Gastrocnemius medialis (tissue), 4 donors: ENCODE measurements at regions not wholly inside any gene's neighbourhood (a gene's known extent, or its start where the extent isn't known, plus 50 kb on each side); places are given as distances from the start of the nearest gene placed in this dataset.

Experiments
- POLR2A ChIP-seq, 2 donors: fragments of 450-650 bp; IDR thresholded peaks; one replicate each; pipeline ENCODE4 v1.6.1; 2017; ENCODE audit warnings: antibody characterized with exemption in 2 of 2, mild to moderate bottlenecking in 2 of 2, moderate library complexity in 2 of 2
- TF ChIP-seq, protein P1 (sequence below), 5 experiments: fragments of 450-650 bp in 3 of 5; fragments of 200-600 bp in 2 of 5; sonication (generic) in 2 of 5; IDR thresholded peaks in 4 of 5; conservative IDR thresholded peaks in 1 of 5; 1 replicate in 4 of 5; 2 replicates in 1 of 5; pipeline ENCODE4 v1.5.1; 2016 to 2019; ENCODE audit warnings: antibody characterized with exemption in 5 of 5, mild to moderate bottlenecking in 3 of 5, moderate library complexity in 3 of 5

- no peak for TF ChIP-seq POLR2A (IDR thresholded peaks at IDR 0.05)
- TF ChIP-seq, protein P1, sequence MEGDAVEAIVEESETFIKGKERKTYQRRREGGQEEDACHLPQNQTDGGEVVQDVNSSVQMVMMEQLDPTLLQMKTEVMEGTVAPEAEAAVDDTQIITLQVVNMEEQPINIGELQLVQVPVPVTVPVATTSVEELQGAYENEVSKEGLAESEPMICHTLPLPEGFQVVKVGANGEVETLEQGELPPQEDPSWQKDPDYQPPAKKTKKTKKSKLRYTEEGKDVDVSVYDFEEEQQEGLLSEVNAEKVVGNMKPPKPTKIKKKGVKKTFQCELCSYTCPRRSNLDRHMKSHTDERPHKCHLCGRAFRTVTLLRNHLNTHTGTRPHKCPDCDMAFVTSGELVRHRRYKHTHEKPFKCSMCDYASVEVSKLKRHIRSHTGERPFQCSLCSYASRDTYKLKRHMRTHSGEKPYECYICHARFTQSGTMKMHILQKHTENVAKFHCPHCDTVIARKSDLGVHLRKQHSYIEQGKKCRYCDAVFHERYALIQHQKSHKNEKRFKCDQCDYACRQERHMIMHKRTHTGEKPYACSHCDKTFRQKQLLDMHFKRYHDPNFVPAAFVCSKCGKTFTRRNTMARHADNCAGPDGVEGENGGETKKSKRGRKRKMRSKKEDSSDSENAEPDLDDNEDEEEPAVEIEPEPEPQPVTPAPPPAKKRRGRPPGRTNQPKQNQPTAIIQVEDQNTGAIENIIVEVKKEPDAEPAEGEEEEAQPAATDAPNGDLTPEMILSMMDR (IDR thresholded peaks at IDR 0.05 in 4 of 5, conservative IDR thresholded peaks at IDR 0.05 in 1 of 5), result no peak
These were observed 321.1 kb downstream of the SOX9 start for GRCh38 chr17:72441909-72442308.
